Ishikawa (cell line): ENCODE measurements at regions not wholly inside any gene's neighbourhood (a gene's known extent, or its start where the extent isn't known, plus 50 kb on each side); places are given as distances from the start of the nearest gene placed in this dataset.
A peak's percentile ranks its signal among the peaks of the same experiment; 100 is the strongest.

ENCODE experiments used
- CEBPB ChIP-seq: IDR thresholded peaks from 2 replicates; pipeline ENCODE4 v1.6.1; 2012
- CREB1 ChIP-seq: IDR thresholded peaks from 2 replicates; pipeline ENCODE4 v1.6.1; 2012; ENCODE audit warnings: low read depth
- EGR1 ChIP-seq: IDR thresholded peaks from 2 replicates; pipeline ENCODE4 v1.6.1; 2012
- EP300 ChIP-seq: IDR thresholded peaks from 2 replicates; pipeline ENCODE4 v1.6.1; 2012; ENCODE audit warnings: borderline replicate concordance
- FOXM1 ChIP-seq: IDR thresholded peaks from 2 replicates; pipeline ENCODE4 v1.6.1; 2012; ENCODE audit warnings: low read depth, borderline replicate concordance
- MAX ChIP-seq: IDR thresholded peaks from 2 replicates; pipeline ENCODE4 v1.6.1; 2012
- NFIC ChIP-seq: IDR thresholded peaks from 2 replicates; pipeline ENCODE4 v1.6.1; 2012
- RAD21 ChIP-seq: IDR thresholded peaks from 2 replicates; pipeline ENCODE4 v1.6.1; 2012; ENCODE audit warnings: low read depth
- REST ChIP-seq: IDR thresholded peaks from 2 replicates; pipeline ENCODE4 v1.6.1; 2012; ENCODE audit warnings: low read depth, mild to moderate bottlenecking
- TAF1 ChIP-seq: IDR thresholded peaks from 2 replicates; pipeline ENCODE4 v1.6.1; 2012; ENCODE audit warnings: low read depth, mild to moderate bottlenecking
- TCF12 ChIP-seq: IDR thresholded peaks from 2 replicates; pipeline ENCODE4 v1.6.1; 2012; ENCODE audit warnings: low read depth
- TEAD4 ChIP-seq: IDR thresholded peaks from 2 replicates; pipeline ENCODE4 v1.6.1; 2012
- USF1 ChIP-seq: IDR thresholded peaks from 2 replicates; pipeline ENCODE4 v1.6.1; 2012
- YY1 ChIP-seq: IDR thresholded peaks from 2 replicates; pipeline ENCODE4 v1.6.1; 2012; ENCODE audit warnings: low read depth
- ZBTB7A ChIP-seq: IDR thresholded peaks from 2 replicates; pipeline ENCODE4 v1.6.1; 2012; ENCODE audit warnings: low read depth

DNA sequence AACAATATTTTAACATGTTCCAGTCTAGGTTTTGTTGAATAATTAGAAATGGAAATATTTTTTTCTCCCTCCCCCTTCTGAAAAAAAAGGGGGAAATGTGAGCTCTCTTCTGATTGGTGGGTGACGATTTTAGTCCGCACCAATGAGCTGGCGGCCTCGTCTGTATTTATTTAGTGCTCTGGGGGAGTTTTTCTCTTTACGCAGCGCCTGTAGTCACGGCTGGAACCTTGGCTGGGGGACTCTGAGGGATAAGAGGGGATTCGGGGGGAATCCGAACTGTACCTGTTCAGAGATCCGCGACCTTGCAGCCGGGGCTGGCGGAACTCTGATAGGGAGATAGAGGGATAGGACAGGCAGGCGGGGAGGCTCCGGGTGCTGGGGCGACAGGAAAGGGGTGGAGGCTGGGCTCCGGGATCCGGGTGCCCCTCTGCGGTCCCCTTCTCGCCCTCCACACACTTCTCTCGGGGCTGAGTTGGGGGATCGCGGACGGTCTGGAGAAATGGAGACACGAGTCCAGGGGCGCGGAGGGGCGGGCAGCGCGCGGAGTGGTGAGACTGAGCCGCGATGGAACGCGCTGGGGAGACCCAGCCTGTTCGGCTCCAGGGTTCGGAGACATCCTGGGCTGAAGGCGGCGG, 99.7 kb upstream of the HSD17B12 start:
- TF ChIP-seq MAX (no peak), RAD21 (no peak), REST (no peak), CEBPB (no peak)

- TF ChIP-seq RAD21 (no peak), MAX (no peak), TCF12 (no peak), FOXM1 (no peak), NFIC (no peak), CREB1 (no peak)
These were observed 99.0 kb upstream of the HSD17B12 start for GRCh38 chr11:43581370-43582023.

DNA sequence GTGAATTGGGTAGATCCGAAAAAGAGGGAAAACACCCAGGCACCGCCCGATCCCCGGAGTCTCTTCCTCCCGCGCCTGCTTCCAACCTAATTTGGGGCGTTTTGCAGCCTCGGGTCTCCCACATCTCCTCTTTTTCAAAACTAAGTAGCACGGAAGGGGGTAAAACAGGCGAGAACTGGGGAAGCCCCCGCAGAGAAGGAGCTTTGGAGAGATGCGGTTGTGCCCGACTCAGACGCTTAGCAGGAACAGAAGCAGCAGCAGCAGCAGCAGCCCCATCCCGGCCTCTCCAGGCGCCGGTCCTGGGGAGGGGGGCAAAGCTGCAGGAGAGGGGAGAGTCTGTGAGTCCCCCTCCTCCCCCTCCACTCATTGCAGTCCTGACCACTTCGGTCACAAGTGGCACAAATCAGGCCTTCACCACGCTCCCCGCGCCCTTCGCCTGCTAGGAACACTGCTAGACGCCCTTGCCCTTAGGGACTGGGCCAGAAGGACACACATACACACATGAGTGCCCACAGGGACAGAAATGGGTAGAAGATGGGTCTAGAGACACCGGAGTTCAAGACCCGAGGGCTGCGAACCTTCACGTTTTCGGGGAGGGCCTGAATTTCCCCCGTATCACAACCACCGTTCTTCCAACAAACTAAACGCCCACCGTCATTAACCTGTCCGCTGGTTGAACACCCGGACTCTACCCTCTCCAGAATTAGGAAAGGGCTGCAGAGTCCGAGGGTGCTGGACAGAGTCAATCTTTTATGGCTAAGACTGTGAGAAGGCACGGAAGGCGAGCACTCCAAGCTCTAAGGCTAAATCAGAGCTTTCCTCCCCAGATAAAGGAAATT, 98.3 kb upstream of the HSD17B12 start:
- TF ChIP-seq REST (peak; percentile 35; the same call in 1 of the 2 replicates), TAF1 (no peak)

DNA sequence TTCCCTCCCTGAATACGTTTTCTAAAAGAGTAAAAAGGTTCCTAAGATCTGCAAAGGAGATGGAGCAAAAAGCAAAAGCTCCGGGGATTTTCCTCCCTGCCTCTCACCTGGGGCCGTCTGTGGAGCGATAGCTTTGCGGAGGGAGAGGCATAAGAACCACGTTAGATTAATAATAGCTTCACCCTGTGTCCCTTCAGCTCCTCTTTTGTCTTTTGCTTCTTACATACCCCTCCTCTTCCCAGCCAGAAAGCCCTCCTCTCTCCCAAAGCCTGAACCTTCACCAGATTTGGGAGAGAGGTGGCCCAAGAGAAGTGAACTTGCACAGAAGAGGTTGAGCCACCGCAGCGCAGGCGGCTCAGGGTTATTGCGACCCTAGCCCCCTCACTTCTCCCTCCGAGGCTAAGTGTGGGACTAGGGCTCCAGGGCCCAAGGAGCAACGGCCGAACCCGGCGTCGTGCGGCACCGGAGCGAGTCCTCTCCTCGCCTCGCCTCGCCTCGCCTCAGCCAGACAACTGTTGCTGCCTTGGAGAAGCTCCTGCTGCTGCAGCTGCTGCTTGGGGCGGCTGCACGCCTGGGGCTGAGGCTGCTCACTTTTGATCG, 97.6 kb upstream of the HSD17B12 start:
- TF ChIP-seq TCF12 (no peak), RAD21 (no peak), MAX (no peak), ZBTB7A (no peak), USF1 (no peak), CEBPB (no peak), CREB1 (no peak), FOXM1 (no peak), TAF1 (no peak), NFIC (no peak)

- no peak for TF ChIP-seq NFIC
- TF ChIP-seq FOXM1 = no peak
- no peak for TF ChIP-seq TEAD4
- no peak for TF ChIP-seq RAD21
- TF ChIP-seq CEBPB = no peak
- TF ChIP-seq ZBTB7A = no peak
- TF ChIP-seq TCF12 = no peak
- TF ChIP-seq YY1 = no peak
- no peak for TF ChIP-seq CREB1
- no peak for TF ChIP-seq TAF1
- no peak for TF ChIP-seq USF1
- TF ChIP-seq EGR1 = no peak
- TF ChIP-seq EP300 = no peak
- TF ChIP-seq REST = no peak
- no peak for TF ChIP-seq MAX
These were observed 97.0 kb upstream of the HSD17B12 start for GRCh38 chr11:43583548-43583947.
